HEK293 (cell line): ENCODE measurements at regions not wholly inside any gene's neighbourhood (a gene's known extent, or its start where the extent isn't known, plus 50 kb on each side); places are given as distances from the start of the nearest gene placed in this dataset.

Source experiments
- CTCF ChIA-PET: fragments of 350-600 bp; formaldehyde crosslinking; extraction: SDS; loops from one replicate; lab custom pipeline; 2021; ENCODE audit warnings: antibody characterized with exemption; lab: Yijun Ruan, JAX
- POLR2A ChIA-PET: fragments of 300-600 bp; formaldehyde crosslinking; extraction: SDS; loops from one replicate; lab custom pipeline; 2020; ENCODE audit warnings: antibody characterized with exemption, inconsistent platforms; lab: Yijun Ruan, JAX
- H3K27ac ChIP-seq: fragments of 200-500 bp; sonication (Bioruptor generic); 2 replicates; pipeline ENCODE4 v1.5.1; 2014; ENCODE audit warnings: low read depth, low read length, control low read depth, inconsistent platforms; ENCODE audit errors: extremely low read depth
- H3K36me3 ChIP-seq, 2 experiments: fragments of 200-500 bp in 1 of 2; sonication (Bioruptor generic) in 1 of 2; 1 replicate in 1 of 2; 2 replicates in 1 of 2; pipeline ENCODE4 v1.5.1; 2014 to 2017; ENCODE audit warnings: inconsistent platforms in 2 of 2, low read length in 2 of 2; ENCODE audit not compliant: control insufficient read depth in 2 of 2, insufficient read depth in 1 of 2
- H3K4me1 ChIP-seq: fragments of 200-500 bp; sonication (Bioruptor generic); 2 replicates; pipeline ENCODE4 v1.5.1; 2014; ENCODE audit warnings: mild to moderate bottlenecking, low read length, inconsistent platforms; ENCODE audit not compliant: control insufficient read depth, insufficient read depth
- H3K4me3 ChIP-seq: 2 replicates; pipeline ENCODE4 v1.5.1; 2011; ENCODE audit warnings: low read depth, mild to moderate bottlenecking, control low read depth, low read length, moderate library complexity
- H3K9me3 ChIP-seq: fragments of 200-500 bp; sonication (Bioruptor generic); 2 replicates; pipeline ENCODE4 v1.5.1; 2014; ENCODE audit warnings: low read depth, low read length, inconsistent platforms; ENCODE audit not compliant: control insufficient read depth, insufficient read depth
- BCL11B ChIP-seq: fragments of 450-650 bp; formaldehyde crosslinking; IDR thresholded peaks from 2 replicates; pipeline ENCODE4 v1.5.1; 2016; ENCODE audit warnings: low read depth, missing biosample characterization, missing genetic modification characterization
- ELK4 ChIP-seq: IDR thresholded peaks from 2 replicates; pipeline ENCODE4 v1.6.1; 2011; ENCODE audit warnings: mild to moderate bottlenecking, low read depth, low read length, borderline replicate concordance
- PRDM6 ChIP-seq: fragments of 450-650 bp; formaldehyde crosslinking; IDR thresholded peaks from 2 replicates; pipeline ENCODE4 v1.5.1; 2017; ENCODE audit warnings: missing biosample characterization, missing genetic modification characterization
- SCRT2 ChIP-seq: fragments of 450-650 bp; formaldehyde crosslinking; IDR thresholded peaks from 2 replicates; pipeline ENCODE4 v1.5.1; 2016; ENCODE audit warnings: missing biosample characterization, missing genetic modification characterization
- SP3 ChIP-seq: fragments of 450-650 bp; formaldehyde crosslinking; IDR thresholded peaks from 2 replicates; pipeline ENCODE4 v1.5.1; 2016; ENCODE audit warnings: missing biosample characterization, missing genetic modification characterization
- TCF7L2 ChIP-seq: IDR thresholded peaks from 2 replicates; pipeline ENCODE4 v1.6.1; 2011; ENCODE audit warnings: low read depth, mild to moderate bottlenecking, inconsistent platforms, low read length, moderate library complexity, borderline replicate concordance
- ZNF23 ChIP-seq: fragments of 450-650 bp; formaldehyde crosslinking; IDR thresholded peaks from 2 replicates; pipeline ENCODE4 v1.5.1; 2016; ENCODE audit warnings: missing biosample characterization, missing genetic modification characterization, borderline replicate concordance
- ZNF26 ChIP-seq: fragments of 450-650 bp; formaldehyde crosslinking; IDR thresholded peaks from 2 replicates; pipeline ENCODE4 v1.5.1; 2016; ENCODE audit warnings: missing biosample characterization, missing genetic modification characterization
- ZNF362 ChIP-seq: fragments of 450-650 bp; formaldehyde crosslinking; IDR thresholded peaks from 2 replicates; pipeline ENCODE4 v1.5.1; 2016; ENCODE audit warnings: missing biosample characterization, missing genetic modification characterization
- ZNF473 ChIP-seq: fragments of 450-650 bp; formaldehyde crosslinking; IDR thresholded peaks from 2 replicates; pipeline ENCODE4 v1.5.1; 2017; ENCODE audit warnings: missing biosample characterization, missing genetic modification characterization
- ZNF513 ChIP-seq: fragments of 450-650 bp; IDR thresholded peaks from 2 replicates; pipeline ENCODE4 v1.5.1; 2018; ENCODE audit warnings: missing biosample characterization, missing genetic modification characterization
- ZNF514 ChIP-seq: fragments of 450-650 bp; formaldehyde crosslinking; IDR thresholded peaks from 2 replicates; pipeline ENCODE4 v1.5.1; 2016; ENCODE audit warnings: missing biosample characterization, missing genetic modification characterization
- ZNF518A ChIP-seq: fragments of 450-650 bp; formaldehyde crosslinking; conservative IDR thresholded peaks from 2 replicates; pipeline ENCODE4 v1.5.1; 2016; ENCODE audit warnings: low read depth, missing biosample characterization, missing genetic modification characterization
- ZNF549 ChIP-seq: fragments of 450-650 bp; IDR thresholded peaks from 2 replicates; pipeline ENCODE4 v1.5.1; 2018; ENCODE audit warnings: missing biosample characterization, missing genetic modification characterization, mild to moderate bottlenecking, inconsistent platforms, moderate library complexity
- ZNF600 ChIP-seq: fragments of 450-650 bp; formaldehyde crosslinking; IDR thresholded peaks from 2 replicates; pipeline ENCODE4 v1.5.1; 2016; ENCODE audit warnings: missing biosample characterization, missing genetic modification characterization
- ZNF776 ChIP-seq: fragments of 450-650 bp; formaldehyde crosslinking; IDR thresholded peaks from 2 replicates; pipeline ENCODE4 v1.5.0; 2017; ENCODE audit warnings: missing biosample characterization, missing genetic modification characterization, borderline replicate concordance
- ZNF843 ChIP-seq: fragments of 450-650 bp; formaldehyde crosslinking; IDR thresholded peaks from 2 replicates; pipeline ENCODE4 v1.5.1; 2016; ENCODE audit warnings: missing biosample characterization, missing genetic modification characterization

- TF ChIP-seq ZNF514 = no peak
- no peak for TF ChIP-seq ELK4
- no peak for TF ChIP-seq ZNF549 (tag by site-specific recombination)
- no peak for TF ChIP-seq ZNF776 (tag by site-specific recombination)
- no peak for TF ChIP-seq ZNF473 (tag by site-specific recombination)
Measured at GRCh38 chr3:177842302-177842701, 645.0 kb upstream of the TBL1XR1 start (continued).

- CTCF ChIA-PET = no interaction called here
- TF ChIP-seq BCL11B (tag by site-specific recombination) = no peak
- TF ChIP-seq ZNF23 (tag by site-specific recombination) = no peak
- no peak for TF ChIP-seq ZNF518A (tag by site-specific recombination)
- H3K36me3 ChIP-seq = no peaks in the 10 kb centered on the region
- POLR2A ChIA-PET = no interaction called here
- no peaks in the 10 kb centered on the region for H3K4me1 ChIP-seq
- no peaks in the 10 kb centered on the region for H3K9me3 ChIP-seq
- no peak overlapping the region for H3K4me3 ChIP-seq
- no peak overlapping the region for H3K27ac ChIP-seq
Measured at GRCh38 chr3:177842743-177843734, 645.8 kb upstream of the TBL1XR1 start.

GRCh38 chr3:177852001-177852807 is 654.9 kb upstream of the TBL1XR1 start:
- ChIA-PET CTCF (no interaction called here), POLR2A (no interaction called here)
- Histone ChIP-seq H3K36me3 (no peaks in the 10 kb centered on the region), H3K9me3 (no peaks in the 10 kb centered on the region), H3K27ac (no peak overlapping the region), H3K4me3 (no peak overlapping the region), H3K4me1 (no peaks in the 10 kb centered on the region)
- TF ChIP-seq BCL11B (tag by site-specific recombination) (no peak), TCF7L2 (0 out of 2 replicates have a peak, but pooled peaks have one; percentile 28), PRDM6 (tag by site-specific recombination) (0 out of 2 replicates have a peak, but pooled peaks have one; percentile 29), ZNF600 (tag by site-specific recombination) (no peak), ZNF513 (no peak), SP3 (no peak), ZNF362 (tag by site-specific recombination) (no peak), ZNF843 (tag by site-specific recombination) (no peak), ZNF26 (tag by site-specific recombination) (no peak), SCRT2 (tag by site-specific recombination) (no peak), ZNF23 (tag by site-specific recombination) (no peak)
